PC-9 (cell line): ENCODE measurements at regions not wholly inside any gene's neighbourhood (a gene's known extent, or its start where the extent isn't known, plus 50 kb on each side); places are given as distances from the start of the nearest gene placed in this dataset.

Source experiments
- BruUV-seq: library from RNA; stranded (reverse); fragments of 400-500 nt; replicated peaks from 2 replicates; lab custom pipeline; 2021; lab: Mats Ljungman, UMichigan
- CTCF ChIA-PET: fragments of 300-600 bp; sonication (Branson Sonifier 250); formaldehyde crosslinking; loops from one replicate; lab custom pipeline; 2022; ENCODE audit warnings: antibody characterized with exemption; lab: Charles Lee
- POLR2A ChIA-PET: fragments of 300-600 bp; sonication (Branson Sonifier 250); formaldehyde crosslinking; loops from one replicate; lab custom pipeline; 2022; ENCODE audit warnings: antibody characterized with exemption; ENCODE audit not compliant: unreplicated experiment; lab: Charles Lee
- DNase-seq, 2 experiments: peaks; one replicate each; pipeline versions ENCODE4 v3.0.0 to v3.0.0-alpha.2; 2015 to 2022; ENCODE audit warnings: mixed read lengths in 1 of 2
- H2AFZ ChIP-seq: fragments of 200-600 bp; sonication (generic); 2 replicates; pipeline ENCODE4 v1.8.1; 2017; ENCODE audit warnings: antibody characterized with exemption
- H3F3A ChIP-seq: fragments of 200-600 bp; sonication (generic); 2 replicates; pipeline ENCODE4 v1.8.1; 2017; ENCODE audit warnings: antibody characterized with exemption, mild to moderate bottlenecking, low read depth; ENCODE audit not compliant: insufficient read depth
- H3K27ac ChIP-seq: fragments of 200-600 bp; sonication (generic); 2 replicates; pipeline ENCODE4 v1.6.1; 2016; ENCODE audit warnings: mixed run types
- H3K27me3 ChIP-seq: fragments of 200-600 bp; sonication (generic); 2 replicates; pipeline ENCODE4 v1.6.1; 2016; ENCODE audit warnings: low read depth, mixed run types; ENCODE audit not compliant: insufficient read depth
- H3K36me3 ChIP-seq: fragments of 200-600 bp; sonication (generic); 2 replicates; pipeline ENCODE4 v1.6.1; 2016; ENCODE audit warnings: low read depth, mixed run types
- H3K4me1 ChIP-seq: fragments of 200-600 bp; sonication (generic); replicated peaks from 2 replicates; pipeline ENCODE4 v1.6.1; 2016; ENCODE audit warnings: mixed run types; ENCODE audit not compliant: insufficient read depth
- H3K4me2 ChIP-seq: fragments of 200-600 bp; sonication (generic); 2 replicates; pipeline ENCODE4 v1.6.1; 2017; ENCODE audit warnings: mixed run types
- H3K4me3 ChIP-seq: fragments of 200-600 bp; sonication (generic); 2 replicates; pipeline ENCODE4 v1.6.1; 2016; ENCODE audit warnings: mixed run types
- H3K79me2 ChIP-seq: fragments of 200-600 bp; sonication (generic); 2 replicates; pipeline ENCODE4 v1.6.1; 2017; ENCODE audit warnings: low read depth, mixed run types
- H3K9me2 ChIP-seq: fragments of 200-600 bp; sonication (generic); 2 replicates; pipeline ENCODE4 v1.8.1; 2017; ENCODE audit warnings: mild to moderate bottlenecking; ENCODE audit not compliant: insufficient read depth
- H3K9me3 ChIP-seq: fragments of 200-600 bp; sonication (generic); 2 replicates; pipeline ENCODE4 v1.8.1; 2016; ENCODE audit warnings: low read depth; ENCODE audit not compliant: insufficient read depth
- H4K20me1 ChIP-seq: fragments of 200-600 bp; sonication (generic); 2 replicates; pipeline ENCODE4 v1.8.1; 2017; ENCODE audit not compliant: insufficient read depth
- CTCF ChIP-seq: fragments of 200-600 bp; sonication (generic); conservative IDR thresholded peaks from 2 replicates; pipeline ENCODE4 v1.6.1; 2017; ENCODE audit warnings: mixed run types, antibody characterized with exemption, mild to moderate bottlenecking, moderate library complexity
- EZH2 ChIP-seq: fragments of 200-600 bp; sonication (generic); IDR thresholded peaks from 2 replicates; pipeline ENCODE4 v1.8.0; 2017; ENCODE audit warnings: antibody characterized with exemption, low read depth
- intact Hi-C: fragments of 100-400 bp; cut with micrococcal nuclease; formaldehyde crosslinking; loops from one replicate; pipeline ENCODE4 v1.10.0; 2022; ENCODE audit not compliant: unreplicated experiment

DNA sequence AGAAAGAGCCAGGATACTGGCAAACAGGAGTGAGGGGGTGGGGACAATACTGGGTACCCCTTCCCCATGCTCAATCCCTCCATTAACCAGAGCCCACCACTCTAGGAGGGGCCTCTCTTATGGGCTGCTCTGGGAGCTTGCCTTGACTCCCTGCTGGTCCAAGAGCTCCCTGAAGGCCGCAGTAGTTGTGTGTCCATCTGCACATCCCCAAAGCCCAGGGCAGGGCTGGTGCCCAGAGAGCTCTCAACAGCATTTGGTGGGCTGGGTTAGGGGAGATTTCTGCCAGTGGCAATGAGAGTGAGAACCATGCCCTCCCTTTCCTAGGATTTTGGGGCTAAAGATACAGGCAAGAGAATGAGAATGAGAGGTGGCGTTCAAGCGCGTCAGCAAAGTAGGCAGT, 230.6 kb upstream of the PMEPA1 start:
- Histone ChIP-seq H3K9me2 (no peaks in the 10 kb centered on the region), H3K4me2 (peak overlapping the region; percentile 56; the same call in 1 of the 2 replicates), H3F3A (peaks cover 20% of the 10 kb centered on the region), H3K27ac (peak overlapping the region; percentile 71), H4K20me1 (no peaks in the 10 kb centered on the region), H3K9me3 (no peaks in the 10 kb centered on the region), H3K27me3 (no peaks in the 10 kb centered on the region), H2AFZ (no peak overlapping the region), H3K4me1 (peaks cover 44% of the 10 kb centered on the region), H3K79me2 (no peaks in the 10 kb centered on the region), H3K36me3 (no peaks in the 10 kb centered on the region), H3K4me3 (no peak overlapping the region)
- no peak for TF ChIP-seq EZH2
- no peak for TF ChIP-seq CTCF
- intact Hi-C loops: no loop called here
- ChIA-PET CTCF (no interaction called here), POLR2A (no interaction called here)
- DNase-seq: no peak
- no TSS peak for BruUV-seq

GRCh38 chr20:57939499-57939898, 229.7 kb upstream of the PMEPA1 start:
- peak overlapping the region; percentile 56 for H3K4me2 ChIP-seq
- no TSS peak for BruUV-seq
- no peak for TF ChIP-seq EZH2
- TF ChIP-seq CTCF: no peak
- POLR2A ChIA-PET: interaction anchor here (0.7 kb wide), 2 partner anchors 229 to 1097 kb away, joined by 5 to 7 read pairs; no protein-coding TSS in a partner anchor
- no peaks in the 10 kb centered on the region for H3K27me3 ChIP-seq
- no peak overlapping the region for H3K4me3 ChIP-seq
- H3K9me2 ChIP-seq: no peaks in the 10 kb centered on the region
- intact Hi-C loops: loop anchor here (2.0 to 5.0 kb wide), 2 partner anchors 37 to 247 kb away; no protein-coding TSS in a partner anchor
- CTCF ChIA-PET: interaction anchor here (0.8 kb wide), 1 partner anchor 206 kb away, joined by 3 read pairs; no protein-coding TSS in a partner anchor
- H3K79me2 ChIP-seq: no peaks in the 10 kb centered on the region
- peak; percentile 27 to 95 for DNase-seq
- H4K20me1 ChIP-seq: no peaks in the 10 kb centered on the region
- H3K27ac ChIP-seq: peak overlapping the region; percentile 71
- H3K9me3 ChIP-seq: no peaks in the 10 kb centered on the region
- H2AFZ ChIP-seq: no peak overlapping the region
- peaks cover 20% of the 10 kb centered on the region for H3F3A ChIP-seq
- no peaks in the 10 kb centered on the region for H3K36me3 ChIP-seq
- H3K4me1 ChIP-seq: peaks cover 44% of the 10 kb centered on the region

- Histone ChIP-seq H3K79me2 (no peaks in the 10 kb centered on the region), H3F3A (peaks cover 20% of the 10 kb centered on the region), H3K9me2 (no peaks in the 10 kb centered on the region), H3K4me3 (no peak overlapping the region), H2AFZ (no peak overlapping the region), H3K4me2 (peak overlapping the region; percentile 56; the same call in 1 of the 2 replicates), H4K20me1 (no peaks in the 10 kb centered on the region), H3K9me3 (no peaks in the 10 kb centered on the region), H3K27ac (peak overlapping the region; percentile 71), H3K27me3 (no peaks in the 10 kb centered on the region), H3K36me3 (no peaks in the 10 kb centered on the region), H3K4me1 (peaks cover 44% of the 10 kb centered on the region)
- BruUV-seq: no TSS peak
- DNase-seq: no peak
- CTCF ChIA-PET: interaction anchor here (0.8 kb wide), 1 partner anchor 242 kb away, joined by 3 read pairs; no protein-coding TSS in a partner anchor
- TF ChIP-seq CTCF (no peak; the same call in 1 of the 2 replicates), EZH2 (no peak)
- POLR2A ChIA-PET: interaction anchor here (0.5 kb wide), 1 partner anchor 60 kb away, joined by 3 read pairs; no protein-coding TSS in a partner anchor
- intact Hi-C loops: loop anchor here (2.0 to 5.0 kb wide), 2 partner anchors 36 to 246 kb away; no protein-coding TSS in a partner anchor
Observed at GRCh38 chr20:57938158-57939108, 228.6 kb upstream of the PMEPA1 start.
